ENCODE measurements at regions not wholly inside any gene's neighbourhood (a gene's known extent, or its start where the extent isn't known, plus 50 kb on each side); places are given as distances from the start of the nearest gene placed in this dataset.

DNA sequence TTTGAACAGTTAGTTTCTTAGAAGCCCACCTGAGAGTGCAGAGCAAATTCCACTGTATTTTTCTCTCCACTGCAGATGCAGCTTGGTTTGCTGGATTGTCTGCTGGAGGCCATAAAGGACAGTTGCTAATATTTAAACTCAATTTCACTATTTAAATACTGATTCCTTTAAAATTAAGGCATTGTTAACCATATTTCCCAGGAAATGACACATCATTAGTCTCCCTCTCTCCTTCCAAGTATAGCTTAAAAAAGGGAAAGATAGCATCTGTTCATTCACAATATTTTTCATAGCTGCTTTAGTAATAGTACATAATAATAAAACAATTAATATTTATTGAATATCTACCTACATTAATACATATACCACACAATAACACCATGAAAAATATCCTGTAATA lies 252.9 kb downstream of the HGF start:
- H3K27ac ChIP-seq (ENCODE audit: extremely low read depth, low read depth, low read length): no peak overlapping the region
- H3K4me1 ChIP-seq (ENCODE audit: control insufficient read depth, insufficient read depth, low read length): no peaks in the 10 kb centered on the region
- H3K36me3 ChIP-seq (ENCODE audit: control insufficient read depth in 2 of 2, insufficient read depth in 1 of 2, low read length in 2 of 2): no peaks in the 10 kb centered on the region
- TF ChIP-seq, protein P1, sequence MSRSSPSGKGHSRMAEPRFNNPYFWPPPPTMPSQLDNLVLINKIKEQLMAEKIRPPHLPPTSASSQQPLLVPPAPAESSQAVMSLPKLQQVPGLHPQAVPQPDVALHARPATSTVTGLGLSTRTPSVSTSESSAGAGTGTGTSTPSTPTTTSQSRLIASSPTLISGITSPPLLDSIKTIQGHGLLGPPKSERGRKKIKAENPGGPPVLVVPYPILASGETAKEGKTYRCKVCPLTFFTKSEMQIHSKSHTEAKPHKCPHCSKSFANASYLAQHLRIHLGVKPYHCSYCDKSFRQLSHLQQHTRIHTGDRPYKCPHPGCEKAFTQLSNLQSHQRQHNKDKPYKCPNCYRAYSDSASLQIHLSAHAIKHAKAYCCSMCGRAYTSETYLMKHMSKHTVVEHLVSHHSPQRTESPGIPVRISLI (tag by site-specific recombination; IDR thresholded peaks at IDR 0.05): no peak
- TF ChIP-seq ZNF76 (tag by site-specific recombination; IDR thresholded peaks at IDR 0.05; ENCODE audit: borderline replicate concordance, low read depth) (no peak), ZEB2 (tag by site-specific recombination; IDR thresholded peaks at IDR 0.05) (no peak), SP7 (tag by site-specific recombination; IDR thresholded peaks at IDR 0.05) (no peak), ZNF112 (tag by site-specific recombination; IDR thresholded peaks at IDR 0.05) (no peak), MYNN (tag by site-specific recombination; IDR thresholded peaks at IDR 0.05; ENCODE audit: borderline replicate concordance) (no peak), ZNF530 (tag by site-specific recombination; IDR thresholded peaks at IDR 0.05; ENCODE audit: low read depth) (no peak), FEZF1 (tag by site-specific recombination; IDR thresholded peaks at IDR 0.05) (no peak), ZNF596 (tag by site-specific recombination; IDR thresholded peaks at IDR 0.05) (no peak), ELK4 (IDR thresholded peaks at IDR 0.05; ENCODE audit: borderline replicate concordance, low read depth, low read length) (no peak), ZBTB1 (tag by site-specific recombination; IDR thresholded peaks at IDR 0.05) (no peak), KLF16 (tag by site-specific recombination; IDR thresholded peaks at IDR 0.05) (no peak), ZNF24 (tag by site-specific recombination; IDR thresholded peaks at IDR 0.05) (no peak), ZNF214 (tag by site-specific recombination; IDR thresholded peaks at IDR 0.05; ENCODE audit: borderline replicate concordance) (no peak), ZNF629 (tag by site-specific recombination; IDR thresholded peaks at IDR 0.05) (no peak)
- TF ChIP-seq, protein P2, sequence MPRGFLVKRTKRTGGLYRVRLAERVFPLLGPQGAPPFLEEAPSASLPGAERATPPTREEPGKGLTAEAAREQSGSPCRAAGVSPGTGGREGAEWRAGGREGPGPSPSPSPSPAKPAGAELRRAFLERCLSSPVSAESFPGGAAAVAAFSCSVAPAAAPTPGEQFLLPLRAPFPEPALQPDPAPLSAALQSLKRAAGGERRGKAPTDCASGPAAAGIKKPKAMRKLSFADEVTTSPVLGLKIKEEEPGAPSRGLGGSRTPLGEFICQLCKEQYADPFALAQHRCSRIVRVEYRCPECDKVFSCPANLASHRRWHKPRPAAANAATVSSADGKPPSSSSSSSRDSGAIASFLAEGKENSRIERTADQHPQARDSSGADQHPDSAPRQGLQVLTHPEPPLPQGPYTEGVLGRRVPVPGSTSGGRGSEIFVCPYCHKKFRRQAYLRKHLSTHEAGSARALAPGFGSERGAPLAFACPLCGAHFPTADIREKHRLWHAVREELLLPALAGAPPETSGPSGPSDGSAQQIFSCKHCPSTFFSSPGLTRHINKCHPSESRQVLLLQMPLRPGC (tag by site-specific recombination; IDR thresholded peaks at IDR 0.05): no peak
- TF ChIP-seq, protein P3, sequence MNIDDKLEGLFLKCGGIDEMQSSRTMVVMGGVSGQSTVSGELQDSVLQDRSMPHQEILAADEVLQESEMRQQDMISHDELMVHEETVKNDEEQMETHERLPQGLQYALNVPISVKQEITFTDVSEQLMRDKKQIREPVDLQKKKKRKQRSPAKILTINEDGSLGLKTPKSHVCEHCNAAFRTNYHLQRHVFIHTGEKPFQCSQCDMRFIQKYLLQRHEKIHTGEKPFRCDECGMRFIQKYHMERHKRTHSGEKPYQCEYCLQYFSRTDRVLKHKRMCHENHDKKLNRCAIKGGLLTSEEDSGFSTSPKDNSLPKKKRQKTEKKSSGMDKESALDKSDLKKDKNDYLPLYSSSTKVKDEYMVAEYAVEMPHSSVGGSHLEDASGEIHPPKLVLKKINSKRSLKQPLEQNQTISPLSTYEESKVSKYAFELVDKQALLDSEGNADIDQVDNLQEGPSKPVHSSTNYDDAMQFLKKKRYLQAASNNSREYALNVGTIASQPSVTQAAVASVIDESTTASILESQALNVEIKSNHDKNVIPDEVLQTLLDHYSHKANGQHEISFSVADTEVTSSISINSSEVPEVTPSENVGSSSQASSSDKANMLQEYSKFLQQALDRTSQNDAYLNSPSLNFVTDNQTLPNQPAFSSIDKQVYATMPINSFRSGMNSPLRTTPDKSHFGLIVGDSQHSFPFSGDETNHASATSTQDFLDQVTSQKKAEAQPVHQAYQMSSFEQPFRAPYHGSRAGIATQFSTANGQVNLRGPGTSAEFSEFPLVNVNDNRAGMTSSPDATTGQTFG (tag by site-specific recombination; IDR thresholded peaks at IDR 0.05; ENCODE audit: borderline replicate concordance): no peak
- no peak overlapping the region for H3K4me3 ChIP-seq (ENCODE audit: low read depth, low read length)
- no peaks in the 10 kb centered on the region for H3K9me3 ChIP-seq (ENCODE audit: control insufficient read depth, insufficient read depth, low read depth, low read length)
- CTCF ChIA-PET: interaction anchor here (1.0 kb wide), 1 partner anchor 18 kb away, joined by 4 read pairs; no protein-coding TSS in a partner anchor
- POLR2A ChIA-PET: no interaction called here

- CTCF ChIA-PET: no interaction called here
- TF ChIP-seq SP3 (tag by site-specific recombination; IDR thresholded peaks at IDR 0.05) (no peak), ZNF169 (tag by site-specific recombination; IDR thresholded peaks at IDR 0.05) (no peak), ZNF23 (tag by site-specific recombination; IDR thresholded peaks at IDR 0.05; ENCODE audit: borderline replicate concordance) (no peak), ZNF76 (tag by site-specific recombination; IDR thresholded peaks at IDR 0.05; ENCODE audit: borderline replicate concordance, low read depth) (no peak), GLI2 (tag by site-specific recombination; IDR thresholded peaks at IDR 0.05; ENCODE audit: borderline replicate concordance, low read depth) (no peak), FEZF1 (tag by site-specific recombination; IDR thresholded peaks at IDR 0.05) (no peak), MYNN (tag by site-specific recombination; IDR thresholded peaks at IDR 0.05; ENCODE audit: borderline replicate concordance) (no peak)
These were observed 254.8 kb downstream of the HGF start for GRCh38 chr7:81515009-81515408.

More at GRCh38 chr7:81515009-81515408, 254.8 kb downstream of the HGF start:
- Histone ChIP-seq H3K4me3 (ENCODE audit: low read depth, low read length) (no peak overlapping the region), H3K36me3 (ENCODE audit: control insufficient read depth in 2 of 2, insufficient read depth in 1 of 2, low read length in 2 of 2) (no peaks in the 10 kb centered on the region), H3K9me3 (ENCODE audit: control insufficient read depth, insufficient read depth, low read depth, low read length) (no peaks in the 10 kb centered on the region), H3K27ac (ENCODE audit: extremely low read depth, low read depth, low read length) (no peak overlapping the region), H3K4me1 (ENCODE audit: control insufficient read depth, insufficient read depth, low read length) (no peaks in the 10 kb centered on the region)
- POLR2A ChIA-PET: no interaction called here
